ENCODE measurements at regions not wholly inside any gene's neighbourhood (a gene's known extent, or its start where the extent isn't known, plus 50 kb on each side); places are given as distances from the start of the nearest gene placed in this dataset.

- peak; percentile 96 for DNase-seq
Observed at GRCh38 chr2:45337481-45337880, 273.6 kb downstream of the SRBD1 start.

DNA sequence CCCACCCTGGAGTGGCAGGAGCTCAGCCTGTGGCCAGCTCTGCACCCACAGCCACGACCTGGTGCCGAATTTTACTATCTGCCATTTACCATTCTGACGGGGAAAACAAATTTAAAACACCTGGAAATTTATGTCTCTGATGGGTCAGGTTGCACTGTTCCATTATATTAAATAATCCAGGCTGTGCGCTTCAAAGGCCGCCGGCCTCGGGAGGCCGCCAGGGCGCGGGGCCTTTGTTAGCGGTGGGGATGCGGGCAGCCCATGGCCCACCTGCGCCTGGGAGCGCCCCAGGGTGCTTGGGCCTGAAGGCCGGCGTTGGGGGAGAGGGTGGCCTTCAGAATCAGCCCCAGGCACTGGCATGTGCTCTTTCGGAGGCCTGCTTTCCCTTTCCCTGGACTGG is 276.9 kb downstream of the SRBD1 start:
- DNase-seq, result no peak

DNA sequence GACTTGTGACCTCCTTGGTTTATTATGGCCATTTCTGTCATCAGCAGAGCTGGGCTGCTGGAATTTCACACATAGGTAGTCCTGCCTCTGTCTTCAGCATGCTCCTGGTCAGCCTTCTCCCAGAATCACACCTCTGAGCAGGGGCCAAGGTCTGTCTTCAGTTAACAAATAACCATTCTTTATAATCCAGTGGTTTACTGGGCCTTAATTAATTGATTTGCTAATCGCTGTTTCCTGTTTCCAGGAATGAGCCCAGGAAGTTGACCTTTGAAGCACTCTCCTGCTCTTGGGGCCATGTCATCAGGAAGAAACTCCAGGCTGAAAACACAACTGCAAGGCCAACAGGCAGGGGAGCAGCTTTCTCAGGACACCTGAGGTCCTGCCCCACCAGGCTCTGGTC is 278.5 kb downstream of the SRBD1 start:
- no peak for DNase-seq

DNA sequence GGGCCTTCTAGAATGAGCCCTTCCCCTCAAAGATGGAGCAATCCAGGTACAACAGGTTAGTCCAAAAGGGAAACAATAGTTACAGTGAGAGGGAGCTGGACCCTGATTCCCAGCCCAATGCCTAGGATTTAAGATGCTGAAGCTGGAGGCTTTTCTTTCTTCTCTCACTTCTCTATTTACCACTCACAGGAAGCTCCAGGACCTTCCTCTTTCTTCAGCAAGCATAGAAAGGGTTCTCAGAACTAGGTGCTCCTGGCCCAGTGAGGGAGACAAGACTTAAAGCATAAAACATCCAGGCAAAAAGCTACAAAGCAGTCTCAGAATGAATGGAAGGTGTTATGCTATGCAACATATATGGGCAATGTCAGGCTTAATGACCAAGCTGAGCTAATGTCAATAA is 279.0 kb downstream of the SRBD1 start:
- DNase-seq, result no peak

GRCh38 chr2:45331410-45331786 is 279.7 kb downstream of the SRBD1 start:
- DNase-seq, result no peak

GRCh38 chr2:45330637-45331409 is 280.2 kb downstream of the SRBD1 start:
- peak; percentile 66 for DNase-seq

GRCh38 chr2:45330108-45330507 is 281.0 kb downstream of the SRBD1 start:
- no peak for DNase-seq

GRCh38 chr2:45329045-45329677 is 281.9 kb downstream of the SRBD1 start:
- no peak for DNase-seq

DNA sequence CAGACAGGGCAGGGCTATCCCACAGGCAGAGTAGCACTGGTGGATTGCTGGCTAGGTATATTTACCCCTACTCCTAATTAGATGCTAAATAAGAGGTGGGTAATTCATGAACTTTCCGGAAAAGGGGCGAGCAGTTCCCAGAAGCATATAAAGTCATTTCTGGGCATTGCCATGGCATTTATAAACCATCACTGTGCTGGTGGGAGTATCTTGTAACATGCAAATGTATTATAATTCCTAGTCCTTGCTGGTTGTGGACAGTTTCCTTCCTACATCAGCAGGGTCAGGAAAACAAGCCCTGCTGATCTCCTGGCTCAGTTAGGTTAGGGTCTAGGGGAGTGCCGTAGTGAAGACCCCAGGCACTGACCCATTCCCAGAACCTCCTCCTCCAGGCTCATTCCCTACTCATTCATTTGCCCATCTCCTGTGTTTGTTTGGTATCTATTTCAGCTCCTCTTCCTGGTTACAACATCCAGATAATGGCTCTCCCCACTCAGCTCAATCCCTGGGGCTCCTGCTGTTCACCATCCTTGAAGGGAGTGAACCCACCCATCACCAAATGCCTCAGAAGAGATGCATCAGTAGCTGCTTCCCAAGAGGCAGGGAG is 282.7 kb downstream of the SRBD1 start:
- DNase-seq, result no peak

- no peak for DNase-seq
Observed at GRCh38 chr2:45323344-45323743, 287.7 kb downstream of the SRBD1 start.

DNA sequence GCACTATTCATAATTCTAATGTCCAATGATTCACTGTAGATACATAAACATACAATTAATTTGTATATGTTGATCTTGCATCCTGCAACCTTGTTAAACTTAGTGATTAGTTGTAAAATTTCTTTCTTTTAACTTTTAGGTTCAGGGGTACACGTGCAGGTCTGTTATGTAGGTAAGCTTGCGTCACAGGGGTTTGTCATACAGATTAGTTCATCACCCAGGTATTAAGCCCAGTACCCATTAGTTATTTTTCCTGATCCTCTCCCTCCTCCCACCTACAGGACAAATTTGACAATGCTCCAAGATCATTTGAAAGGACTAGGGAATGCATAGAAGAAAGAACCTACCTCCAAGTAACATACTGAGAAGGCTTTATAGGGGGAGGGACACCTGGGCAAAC is 290.1 kb downstream of the SRBD1 start:
- DNase-seq, result no peak

- DNase-seq, result no peak
Observed at GRCh38 chr2:45319683-45320455, 291.2 kb downstream of the SRBD1 start.

- DNase-seq, result no peak
Observed at GRCh38 chr2:45318686-45319085, 292.4 kb downstream of the SRBD1 start.

- DNase-seq, result no peak
Observed at GRCh38 chr2:45316576-45317338, 294.3 kb downstream of the SRBD1 start.

DNA sequence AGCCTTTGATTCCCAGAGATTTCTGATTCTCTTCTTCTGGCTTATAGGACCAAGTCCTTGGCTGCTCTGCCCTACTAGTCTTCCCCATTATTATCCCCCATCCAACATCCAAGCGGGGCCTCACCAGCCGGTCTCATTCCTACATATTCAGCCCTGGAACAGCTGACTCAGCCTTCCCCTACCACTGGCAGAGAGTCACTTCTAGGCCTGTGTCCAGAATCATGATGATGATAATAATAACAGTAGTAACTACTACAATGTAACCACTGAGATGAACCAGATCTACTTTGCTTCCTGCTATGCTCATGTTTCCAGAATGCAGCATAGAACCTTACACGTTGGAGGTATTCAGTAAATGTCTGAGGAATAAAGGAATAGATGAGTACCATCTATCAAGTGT is 295.2 kb downstream of the SRBD1 start:
- peak; percentile 70 for DNase-seq

DNA sequence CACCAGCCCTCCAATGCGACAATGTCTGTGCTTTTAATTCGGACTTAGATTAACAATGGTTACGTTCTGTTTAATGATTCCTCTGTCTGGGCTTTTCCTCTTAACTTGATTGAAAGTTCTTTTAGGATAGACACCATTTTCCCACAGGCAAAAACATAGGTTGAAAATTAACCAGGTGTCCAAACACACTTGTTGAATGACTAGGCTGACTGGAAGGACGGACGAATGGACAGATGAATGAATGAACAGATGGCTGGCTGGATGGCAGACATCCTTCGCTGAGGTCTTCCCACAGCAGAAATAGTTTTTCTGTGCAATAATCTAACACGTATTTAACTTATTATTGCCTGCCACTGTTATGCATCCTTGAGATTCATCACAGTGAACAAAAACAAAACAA is 298.8 kb downstream of the SRBD1 start:
- DNase-seq, result no peak

GRCh38 chr2:45311559-45311958 is 299.5 kb downstream of the SRBD1 start:
- DNase-seq, result no peak

- no peak for DNase-seq
Observed at GRCh38 chr2:45307147-45307546, 297.9 kb upstream of the SIX2 start.

DNA sequence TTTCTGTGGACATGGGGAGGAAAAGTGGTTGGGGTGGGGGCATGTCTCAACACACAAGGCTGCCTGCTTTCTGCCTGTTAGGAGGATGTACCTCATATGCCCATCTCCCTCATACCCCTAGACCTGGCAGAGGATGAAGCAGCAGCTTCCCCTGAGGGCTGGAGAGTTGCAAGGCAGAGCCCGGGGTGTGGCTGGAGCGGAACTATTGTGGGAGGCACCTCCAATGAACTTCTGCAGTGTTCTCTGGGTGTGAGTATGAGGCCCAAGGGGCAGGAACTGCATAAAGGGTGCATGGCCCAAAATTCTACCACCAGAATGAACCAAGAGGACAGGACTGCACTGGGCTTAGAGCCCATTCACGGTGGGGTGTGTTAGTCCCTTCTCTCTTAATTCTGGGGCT is 296.3 kb upstream of the SIX2 start:
- no peak for DNase-seq

- DNase-seq, result no peak
Observed at GRCh38 chr2:45303417-45304202, 294.4 kb upstream of the SIX2 start.

Data from tongue (tissue), 1 donor.